Endothelial cell of umbilical vein (primary cell): ENCODE measurements at regions not wholly inside any gene's neighbourhood (a gene's known extent, or its start where the extent isn't known, plus 50 kb on each side); places are given as distances from the start of the nearest gene placed in this dataset.

Experiments used
- BruUV-seq: library from RNA; stranded (reverse); fragments of 400-500 nt; replicated peaks from 2 replicates; lab custom pipeline; 2021; lab: Mats Ljungman, UMichigan
- CTCF ChIA-PET: fragments of 300-600, 350-600 bp; sonication (Branson Sonifier 250); formaldehyde crosslinking; loops from one replicate; lab custom pipeline; 2021; ENCODE audit warnings: antibody characterized with exemption, inconsistent platforms; lab: Charles Lee
- POLR2A ChIA-PET: fragments of 300-600, 350-600 bp; sonication (Branson Sonifier 250); formaldehyde crosslinking; loops from one replicate; lab custom pipeline; 2021; ENCODE audit warnings: antibody characterized with exemption, inconsistent platforms; lab: Charles Lee
- DNase-seq: peaks from one replicate; pipeline ENCODE4 v3.0.0-alpha.2; 2011; ENCODE audit warnings: low read depth, low spot score
- FAIRE-seq: peaks from 2 replicates; lab custom pipeline; 2011; peaks lifted over from hg19 to GRCh38; lab: Jason Lieb, UNC
- H2AFZ ChIP-seq: 2 replicates; pipeline ENCODE4 v1.6.0; 2012; ENCODE audit warnings: low read depth, low read length, control low read depth, inconsistent platforms
- H3K27ac ChIP-seq: 2 replicates; pipeline ENCODE4 v1.5.1; 2011; ENCODE audit warnings: low read depth, mild to moderate bottlenecking, control low read depth, low read length, moderate library complexity; ENCODE audit not compliant: insufficient read depth
- H3K27me3 ChIP-seq, 2 experiments: 2 replicates each; pipeline versions ENCODE4 v1.6.0 to v1.6.1; 2011; ENCODE audit warnings: low read length in 2 of 2, mixed read lengths in 1 of 2; ENCODE audit not compliant: control insufficient read depth in 2 of 2, insufficient read depth in 2 of 2
- H3K36me3 ChIP-seq, 2 experiments: 2 replicates in 1 of 2; 3 replicates in 1 of 2; pipeline ENCODE4 v1.5.1; 2011; ENCODE audit warnings: low read length in 2 of 2, mild to moderate bottlenecking in 1 of 2, moderate library complexity in 1 of 2; ENCODE audit not compliant: control insufficient read depth in 2 of 2, insufficient read depth in 2 of 2; ENCODE audit errors: extremely low read depth in 1 of 2
- H3K4me1 ChIP-seq: 3 replicates; pipeline ENCODE4 v1.5.1; 2011; ENCODE audit warnings: mild to moderate bottlenecking, low read length; ENCODE audit not compliant: control insufficient read depth, insufficient read depth; ENCODE audit errors: extremely low read depth
- H3K4me2 ChIP-seq: 2 replicates; pipeline ENCODE4 v1.6.1; 2011; ENCODE audit warnings: low read length, control low read depth, mixed read lengths; ENCODE audit not compliant: insufficient read depth
- H3K4me3 ChIP-seq, 3 experiments: fragments of 200-600 bp in 1 of 3; sonication (generic), shearing (Covaris generic) in 1 of 3; replicated peaks in 1 of 3; 2 replicates each; pipeline ENCODE4 v1.5.1; 2011 to 2016; ENCODE audit warnings: control low read depth in 3 of 3, low read length in 3 of 3, mild to moderate bottlenecking in 2 of 3, inconsistent platforms in 1 of 3, low read depth in 1 of 3, moderate library complexity in 1 of 3; ENCODE audit not compliant: insufficient read depth in 1 of 3
- H3K79me2 ChIP-seq: 2 replicates; pipeline ENCODE4 v1.6.0; 2012; ENCODE audit warnings: low read length, inconsistent platforms; ENCODE audit not compliant: control insufficient read depth, insufficient read depth
- H3K9ac ChIP-seq: replicated peaks from 2 replicates; pipeline ENCODE3; 2011; ENCODE audit warnings: low read length, control low read depth; ENCODE audit not compliant: insufficient read depth; ENCODE audit errors: extremely low read depth
- H3K9me1 ChIP-seq: replicated peaks from 3 replicates; pipeline ENCODE4 v1.6.0; 2011; ENCODE audit warnings: mild to moderate bottlenecking, low read length; ENCODE audit not compliant: control insufficient read depth, insufficient read depth; ENCODE audit errors: extremely low read depth
- H3K9me3 ChIP-seq: replicated peaks from 2 replicates; pipeline ENCODE4 v1.5.1; 2012; ENCODE audit warnings: low read length, inconsistent platforms; ENCODE audit not compliant: control insufficient read depth, insufficient read depth
- H4K20me1 ChIP-seq: replicated peaks from 2 replicates; pipeline ENCODE3; 2011; ENCODE audit warnings: mild to moderate bottlenecking, low read length; ENCODE audit not compliant: control insufficient read depth, insufficient read depth; ENCODE audit errors: extremely low read depth
- POLR2AphosphoS5 ChIP-seq: IDR thresholded peaks from 2 replicates; pipeline ENCODE4 v1.6.1; 2012; ENCODE audit warnings: low read depth, mild to moderate bottlenecking, control low read depth, low read length, moderate library complexity; ENCODE audit not compliant: insufficient read depth
- dilution Hi-C: fragments of 300-500 bp; cut with MboI; formaldehyde crosslinking; loops from one replicate; pipeline ENCODE4 v1.15.0; 2019; ENCODE audit warnings: low sequenced_read_pairs; ENCODE audit not compliant: extremely low pct_ligation_motif_present
- intact Hi-C: fragments of 100-400 bp; cut with micrococcal nuclease; formaldehyde crosslinking; loops from one replicate; pipeline ENCODE4 v1.10.0; 2022
- TF ChIP-seq, protein P1 (sequence below): IDR thresholded peaks from 2 replicates; pipeline ENCODE4 v1.6.1; 2011; ENCODE audit not compliant: insufficient read depth, insufficient read length
- TF ChIP-seq, protein P2 (sequence below), 2 donors: IDR thresholded peaks; 1 replicate in 1 of 2; 2 replicates in 1 of 2; pipeline ENCODE4 v1.5.1; 2011; ENCODE audit warnings: low read length in 2 of 2, mild to moderate bottlenecking in 2 of 2, moderate library complexity in 2 of 2, control low read depth in 1 of 2, inconsistent platforms in 1 of 2, low read depth in 1 of 2; ENCODE audit not compliant: insufficient read depth in 1 of 2; ENCODE audit errors: extremely low read depth in 1 of 2

DNA sequence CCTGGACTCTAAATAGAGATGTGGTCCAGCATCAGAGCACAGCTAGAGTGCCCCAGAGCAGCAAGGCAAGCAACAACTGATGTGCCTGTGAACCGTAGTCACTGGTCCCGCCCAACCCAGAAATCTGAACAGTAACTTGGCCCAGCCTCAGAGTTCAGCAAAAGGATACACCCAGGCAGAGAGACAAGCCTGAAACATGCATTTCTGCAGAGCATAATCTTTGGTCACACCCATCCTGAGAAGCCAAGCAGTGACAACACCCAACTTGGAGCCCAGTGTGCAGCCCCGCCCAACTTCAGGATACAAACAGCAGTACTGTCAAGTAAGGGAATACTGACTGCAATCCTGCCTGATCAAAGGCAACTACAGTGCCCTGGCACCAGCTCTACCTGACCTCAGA lies 57.2 kb upstream of the PHF6 start:
- Histone ChIP-seq H3K9ac (no peak overlapping the region), H2AFZ (no peak overlapping the region), H3K9me1 (no peaks in the 10 kb centered on the region), H3K27ac (no peak overlapping the region), H3K4me3 (no peak overlapping the region), H3K27me3 (no peaks in the 10 kb centered on the region), H4K20me1 (no peaks in the 10 kb centered on the region), H3K4me2 (no peak overlapping the region), H3K4me1 (no peaks in the 10 kb centered on the region), H3K9me3 (no peaks in the 10 kb centered on the region), H3K36me3 (no peaks in the 10 kb centered on the region), H3K79me2 (no peaks in the 10 kb centered on the region)
- FAIRE-seq (no peak), DNase-seq (no peak)
- intact Hi-C loops, result no loop called here
- TF ChIP-seq, protein P1, sequence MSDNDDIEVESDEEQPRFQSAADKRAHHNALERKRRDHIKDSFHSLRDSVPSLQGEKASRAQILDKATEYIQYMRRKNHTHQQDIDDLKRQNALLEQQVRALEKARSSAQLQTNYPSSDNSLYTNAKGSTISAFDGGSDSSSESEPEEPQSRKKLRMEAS, result no peak
- TF ChIP-seq, protein P2, sequence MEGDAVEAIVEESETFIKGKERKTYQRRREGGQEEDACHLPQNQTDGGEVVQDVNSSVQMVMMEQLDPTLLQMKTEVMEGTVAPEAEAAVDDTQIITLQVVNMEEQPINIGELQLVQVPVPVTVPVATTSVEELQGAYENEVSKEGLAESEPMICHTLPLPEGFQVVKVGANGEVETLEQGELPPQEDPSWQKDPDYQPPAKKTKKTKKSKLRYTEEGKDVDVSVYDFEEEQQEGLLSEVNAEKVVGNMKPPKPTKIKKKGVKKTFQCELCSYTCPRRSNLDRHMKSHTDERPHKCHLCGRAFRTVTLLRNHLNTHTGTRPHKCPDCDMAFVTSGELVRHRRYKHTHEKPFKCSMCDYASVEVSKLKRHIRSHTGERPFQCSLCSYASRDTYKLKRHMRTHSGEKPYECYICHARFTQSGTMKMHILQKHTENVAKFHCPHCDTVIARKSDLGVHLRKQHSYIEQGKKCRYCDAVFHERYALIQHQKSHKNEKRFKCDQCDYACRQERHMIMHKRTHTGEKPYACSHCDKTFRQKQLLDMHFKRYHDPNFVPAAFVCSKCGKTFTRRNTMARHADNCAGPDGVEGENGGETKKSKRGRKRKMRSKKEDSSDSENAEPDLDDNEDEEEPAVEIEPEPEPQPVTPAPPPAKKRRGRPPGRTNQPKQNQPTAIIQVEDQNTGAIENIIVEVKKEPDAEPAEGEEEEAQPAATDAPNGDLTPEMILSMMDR (IDR thresholded peaks at IDR 0.05; ENCODE audit: extremely low read depth in 1 of 2, insufficient read depth in 1 of 2, low read depth in 1 of 2, low read length in 2 of 2), result no peak
- no peak for TF ChIP-seq POLR2AphosphoS5
- ChIA-PET POLR2A (no interaction called here), CTCF (interaction anchor here (1.1 kb wide), 1 partner anchor 21 kb away, joined by 6 read pairs; no protein-coding TSS in a partner anchor)
- dilution Hi-C loops, result no loop called here
- no TSS peak for BruUV-seq
